SHP77 treated with DMSO at 0.1 percent for 48 hours (cell line): ENCODE measurements at regions not wholly inside any gene's neighbourhood (a gene's known extent, or its start where the extent isn't known, plus 50 kb on each side); places are given as distances from the start of the nearest gene placed in this dataset.
"Not testable (repeated sequence)": the region's sequence is repeated elsewhere in the genome, so short reads cannot be mapped to it uniquely, and the experiment has no call there.

ENCODE experiments used
- DNase-seq: peaks from one replicate; lab custom pipeline; 2025; lab: John Stamatoyannopoulos, UW

GRCh38 chr7:17046666-17047065 is 164.9 kb upstream of the AGR3 start:
- DNase-seq: no peak

- not testable (repeated sequence) for DNase-seq
These were observed 171.4 kb upstream of the AGR3 start for GRCh38 chr7:17053164-17053563.

DNA sequence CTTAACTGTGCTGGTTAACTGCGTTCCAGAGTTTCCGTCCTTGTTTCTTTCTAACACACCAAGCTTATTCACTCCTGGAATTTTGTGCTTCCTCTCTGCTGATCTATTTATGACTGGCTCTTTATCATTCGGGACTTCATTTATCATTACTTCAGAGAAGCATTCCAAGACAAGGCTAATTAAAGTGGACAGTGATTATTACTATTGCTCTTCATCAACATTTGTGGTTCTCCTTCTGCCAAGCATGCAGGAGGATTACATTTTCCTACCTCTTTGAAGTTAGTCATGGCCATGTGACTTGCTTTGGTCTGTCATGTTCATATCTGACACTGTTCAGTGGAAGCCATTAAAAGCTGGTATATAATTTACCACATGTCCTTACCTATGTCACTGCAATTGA is 172.4 kb upstream of the AGR3 start:
- no peak for DNase-seq

DNA sequence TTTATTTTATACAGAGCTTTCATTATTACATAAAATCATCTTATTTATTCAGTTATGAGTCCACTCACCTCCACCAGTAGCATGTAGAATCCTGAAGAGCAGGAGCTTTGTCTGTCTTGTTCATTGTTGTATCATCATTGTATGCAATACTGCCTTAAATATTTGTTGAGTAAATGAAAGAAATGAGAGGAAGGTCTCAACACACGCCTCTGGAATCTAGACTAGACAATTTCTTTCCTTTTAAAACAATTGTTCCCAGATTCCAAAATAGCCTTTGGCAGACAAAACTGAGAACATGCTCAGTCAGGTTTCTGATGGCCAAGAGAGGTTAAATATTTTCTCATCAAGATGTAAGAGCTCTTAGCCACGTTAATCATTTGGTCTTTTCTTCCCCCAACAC is 173.1 kb upstream of the AGR3 start:
- DNase-seq: no peak

GRCh38 chr7:17055596-17055995 is 173.8 kb upstream of the AGR3 start:
- no peak for DNase-seq

DNA sequence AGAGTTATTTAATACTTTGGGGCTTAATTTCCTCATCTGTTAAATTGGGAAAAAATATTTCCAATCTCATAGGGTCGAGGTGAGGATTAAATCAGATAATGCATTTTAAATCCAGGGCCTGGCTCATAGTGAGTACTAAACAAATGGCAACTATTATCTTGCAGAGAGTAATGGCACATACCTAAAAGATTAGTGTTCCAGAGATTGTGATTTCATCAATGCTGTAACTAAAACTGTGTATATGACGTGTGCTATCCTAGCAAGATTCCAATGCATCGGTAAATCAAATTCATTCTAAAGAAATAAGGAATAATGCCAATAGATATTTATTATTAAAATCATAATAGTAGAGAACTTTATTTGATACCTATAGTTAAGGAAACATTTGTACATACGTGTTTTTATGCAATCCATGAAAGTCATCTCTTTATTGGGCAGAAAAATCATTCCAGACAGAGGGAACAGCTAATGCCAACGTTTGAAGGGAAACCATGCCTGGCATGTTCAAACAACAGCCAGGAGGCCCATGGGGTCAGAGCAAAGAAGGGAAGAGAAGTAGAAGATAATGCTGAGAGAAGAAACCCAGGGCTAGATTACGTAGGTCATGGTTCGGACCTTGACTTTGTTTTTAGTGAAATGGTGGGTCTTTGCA is 174.8 kb upstream of the AGR3 start:
- DNase-seq: no peak

GRCh38 chr7:17057143-17057509 is 175.3 kb upstream of the AGR3 start:
- no peak for DNase-seq

DNA sequence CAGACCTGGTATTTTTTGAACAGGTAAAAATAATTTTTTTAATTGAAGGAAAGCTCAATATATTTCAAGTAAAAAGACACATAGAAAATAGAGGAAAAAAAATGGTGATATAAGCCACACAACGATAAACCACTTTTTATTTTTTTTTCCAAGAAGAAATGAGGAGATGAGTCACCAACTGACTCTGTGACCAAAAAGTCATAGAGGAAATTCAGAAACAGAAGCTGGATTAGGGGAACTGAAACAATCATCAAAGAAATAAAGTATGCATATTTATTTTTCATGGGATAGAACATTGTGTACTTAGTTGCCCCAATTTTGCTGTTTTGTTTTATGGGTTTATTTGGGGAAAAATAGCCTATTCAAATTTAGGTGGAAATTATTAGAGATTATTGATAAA is 176.8 kb upstream of the AGR3 start:
- no peak for DNase-seq

DNA sequence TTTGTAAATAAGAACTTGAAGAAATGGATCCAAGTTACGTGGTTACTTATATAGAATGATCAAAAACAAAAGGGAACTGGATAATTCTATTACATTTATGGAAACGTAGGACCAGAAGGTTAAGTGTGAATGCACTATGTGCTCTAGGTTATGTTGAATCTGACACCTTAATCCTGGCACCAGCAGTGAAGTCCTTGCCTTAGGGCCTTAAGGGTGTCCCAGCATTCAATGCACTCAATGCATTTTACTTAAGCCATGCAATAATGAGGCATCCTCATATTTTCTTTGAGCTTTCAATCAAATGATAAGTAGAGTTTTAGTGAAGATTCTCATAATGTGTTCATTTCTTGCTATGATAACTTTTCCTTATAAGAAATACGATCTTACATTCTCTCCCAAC is 178.3 kb upstream of the AGR3 start:
- no peak for DNase-seq

DNA sequence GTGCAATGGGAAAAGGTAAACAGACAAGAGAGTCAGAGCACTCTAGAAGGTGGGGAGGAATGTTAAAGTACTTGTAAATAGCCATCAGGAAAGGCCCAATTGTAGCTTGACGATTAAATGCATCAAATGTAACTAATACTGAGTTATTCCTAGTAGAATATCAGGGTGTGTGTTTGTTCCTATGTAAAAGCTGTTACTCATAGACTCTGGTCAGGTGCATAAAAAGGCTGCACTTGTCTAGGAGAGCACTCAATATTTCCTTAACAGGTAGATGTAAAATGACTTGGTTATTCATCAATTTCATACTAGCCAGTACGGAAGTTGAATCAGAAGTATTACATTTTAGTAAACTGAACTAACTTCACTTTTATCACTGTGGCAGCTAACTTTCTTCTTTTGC is 179.7 kb upstream of the AGR3 start:
- no peak for DNase-seq

GRCh38 chr7:17062151-17063044 is 180.6 kb upstream of the AGR3 start:
- DNase-seq: no peak

GRCh38 chr7:17063045-17063383 is 181.2 kb upstream of the AGR3 start:
- no peak for DNase-seq

- DNase-seq: no peak
These were observed 185.9 kb upstream of the AGR3 start for GRCh38 chr7:17067691-17068090.

DNA sequence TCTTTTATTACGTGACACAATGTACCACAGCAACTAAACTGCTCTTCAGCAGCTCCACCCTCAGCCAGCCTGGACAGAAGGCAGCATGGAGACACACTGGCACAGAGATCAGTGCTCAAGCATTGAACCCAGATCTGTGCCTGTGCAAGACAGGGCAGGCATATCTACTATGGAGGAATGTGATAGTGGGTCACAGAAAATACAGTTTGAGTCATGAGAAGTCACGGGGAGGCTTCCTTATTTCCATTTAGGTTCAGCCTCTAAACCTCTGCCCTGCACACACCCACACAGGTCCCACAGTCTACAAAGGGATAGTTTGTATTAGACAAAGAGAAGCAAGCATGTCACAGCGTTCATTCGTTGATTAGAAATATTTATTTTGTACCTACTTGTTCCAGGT is 187.4 kb upstream of the AGR3 start:
- DNase-seq: no peak

- DNase-seq: no peak
These were observed 188.5 kb upstream of the AGR3 start for GRCh38 chr7:17070231-17070708.

DNA sequence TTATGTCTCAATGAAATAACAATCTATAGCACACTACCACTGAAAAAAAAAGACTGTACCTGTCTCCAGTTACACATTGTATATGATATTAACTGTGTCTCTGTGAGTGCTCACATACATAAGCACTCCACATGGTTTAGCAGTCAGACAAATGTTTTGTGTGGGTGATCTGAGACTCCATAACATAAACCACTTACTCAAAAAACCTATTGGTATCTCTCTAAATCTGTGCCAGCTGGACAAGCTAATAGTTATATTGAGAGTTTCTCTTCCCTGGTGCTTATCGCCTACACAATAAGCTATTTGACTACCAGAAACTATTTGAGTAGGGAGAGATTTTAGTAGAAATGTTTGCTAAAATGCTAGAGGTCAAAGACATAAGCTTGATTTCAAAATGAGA is 190.1 kb upstream of the AGR3 start:
- no peak for DNase-seq

DNA sequence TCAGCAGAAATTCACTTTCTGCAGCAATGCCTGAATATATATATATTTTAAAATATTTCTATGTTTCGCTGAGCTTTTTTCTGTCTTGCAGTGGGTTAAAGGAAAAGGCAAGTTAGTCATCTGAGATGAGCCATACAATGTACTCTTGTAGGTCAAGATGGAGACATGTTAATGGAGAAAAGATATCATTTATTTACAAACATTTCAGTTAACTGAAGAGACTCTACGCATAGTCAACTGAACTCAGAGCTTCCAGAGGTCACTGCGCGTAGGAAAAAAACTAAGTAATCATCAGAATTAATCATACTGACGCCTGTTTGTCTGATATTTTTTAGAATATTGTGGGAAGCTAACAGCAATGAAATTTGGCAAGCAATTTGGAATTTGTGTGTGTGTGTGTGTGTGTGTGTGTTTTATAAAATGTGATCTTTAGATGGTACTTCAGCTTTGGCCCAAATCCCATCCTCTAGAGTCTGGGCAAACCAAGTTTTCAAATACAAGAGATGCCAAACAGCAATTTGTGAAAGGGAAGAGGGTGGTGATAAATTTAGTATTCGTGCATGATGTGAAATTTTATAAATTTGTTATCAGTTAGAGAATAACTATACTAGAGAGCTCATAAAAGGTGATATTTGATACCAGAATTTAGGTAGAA is 193.9 kb upstream of the AGR3 start:
- DNase-seq: no peak

DNA sequence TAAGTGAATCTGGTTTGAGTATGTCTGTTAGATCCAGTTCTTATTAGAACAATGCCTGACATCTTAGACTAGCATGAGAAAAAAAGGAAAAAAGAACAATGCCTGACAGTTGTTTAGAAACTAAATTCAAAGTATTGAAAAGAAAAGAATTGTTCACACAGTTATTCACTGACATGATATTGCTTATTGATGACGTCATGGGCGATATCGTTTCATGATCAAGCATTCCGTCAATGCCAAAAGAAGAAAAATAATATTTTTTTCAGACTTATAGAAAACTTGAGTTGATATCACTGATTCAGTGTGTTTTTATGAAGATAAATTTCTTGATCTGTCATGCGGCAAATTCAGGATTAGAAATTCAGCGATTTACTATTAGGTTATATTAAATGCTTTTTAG is 196.5 kb upstream of the AGR3 start:
- no peak for DNase-seq

GRCh38 chr7:17083392-17084165 is 201.8 kb upstream of the AGR3 start:
- no peak for DNase-seq

- DNase-seq: no peak
These were observed 202.3 kb upstream of the AGR3 start for GRCh38 chr7:17084166-17084475.

GRCh38 chr7:17085186-17085585 is 203.4 kb upstream of the AGR3 start:
- DNase-seq: no peak

- no peak for DNase-seq
These were observed 204.6 kb upstream of the AGR3 start for GRCh38 chr7:17086403-17086802.

- no peak for DNase-seq
These were observed 207.7 kb upstream of the AHR start for GRCh38 chr7:17090751-17091150.
